Activated CD8-positive, alpha-beta T cell treated with anti-CD3 and anti-CD28 coated beads, Interleukin-2, amount 10 ng/mL, durations not matched to agents 7 days and 5 days (primary cell): ENCODE measurements at regions not wholly inside any gene's neighbourhood (a gene's known extent, or its start where the extent isn't known, plus 50 kb on each side); places are given as distances from the start of the nearest gene placed in this dataset.

Experiments
- ATAC-seq: fragments of 150-1000 bp; cut with Tn5 transposase; one replicate; pipeline ENCODE4 v1.10.0; 2021; ENCODE audit warnings: moderate library complexity
- CTCF ChIA-PET: fragments of 350-600 bp; sonication (Branson Sonifier 250); formaldehyde crosslinking; loops from one replicate; lab custom pipeline; 2021; ENCODE audit warnings: antibody characterized with exemption; lab: Charles Lee
- POLR2A ChIA-PET: fragments of 350-600 bp; sonication (Branson Sonifier 250); formaldehyde crosslinking; loops from one replicate; lab custom pipeline; 2021; ENCODE audit warnings: antibody characterized with exemption; lab: Charles Lee
- DNase-seq: peaks from one replicate; pipeline ENCODE4 v3.0.0-alpha.2; 2020
- H3K27ac Mint-ChIP-seq: one replicate; pipeline ENCODE4 v1.8.0; 2021; ENCODE audit warnings: mild to moderate bottlenecking, mixed read lengths
- H3K27me3 Mint-ChIP-seq: one replicate; pipeline ENCODE4 v1.8.0; 2021; ENCODE audit warnings: low read depth, mixed read lengths
- H3K36me3 Mint-ChIP-seq: one replicate; pipeline ENCODE4 v1.8.0; 2021; ENCODE audit warnings: low read depth, mixed read lengths
- H3K4me1 Mint-ChIP-seq: one replicate; pipeline ENCODE4 v1.8.0; 2021; ENCODE audit warnings: low read depth, mixed read lengths
- H3K4me3 Mint-ChIP-seq: one replicate; pipeline ENCODE4 v1.8.0; 2021; ENCODE audit warnings: mild to moderate bottlenecking, mixed read lengths
- H3K9me3 Mint-ChIP-seq: one replicate; pipeline ENCODE4 v1.8.0; 2022; ENCODE audit warnings: mixed read lengths; ENCODE audit not compliant: insufficient read depth

DNA sequence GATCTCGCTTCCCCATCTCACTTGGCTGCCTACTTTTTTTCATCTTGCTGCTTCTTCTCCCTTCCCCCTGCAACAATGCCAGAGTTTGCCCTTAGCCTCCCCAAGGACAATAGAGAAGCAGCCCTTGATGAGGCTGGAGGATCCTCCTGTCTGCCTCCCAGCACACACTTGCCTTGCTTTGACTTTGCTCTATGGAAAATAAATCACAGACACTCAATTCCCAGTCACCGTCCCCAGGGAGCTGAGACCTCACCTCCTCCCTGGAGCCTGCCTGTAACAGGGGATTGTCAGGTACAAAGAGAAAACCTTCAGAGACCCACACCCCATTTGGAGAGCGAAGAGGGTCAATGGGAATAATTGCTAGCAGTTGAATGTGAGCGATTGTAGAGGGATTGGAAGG is 242.1 kb upstream of the ZNF462 start:
- Mint-ChIP-seq H3K36me3 (no peaks in the 10 kb centered on the region), H3K27ac (no peak overlapping the region), H3K9me3 (no peaks in the 10 kb centered on the region), H3K27me3 (no peaks in the 10 kb centered on the region), H3K4me3 (no peak overlapping the region), H3K4me1 (no peaks in the 10 kb centered on the region)
- DNase-seq (no peak), ATAC-seq (no peak)
- ChIA-PET POLR2A (no interaction called here), CTCF (no interaction called here)

DNA sequence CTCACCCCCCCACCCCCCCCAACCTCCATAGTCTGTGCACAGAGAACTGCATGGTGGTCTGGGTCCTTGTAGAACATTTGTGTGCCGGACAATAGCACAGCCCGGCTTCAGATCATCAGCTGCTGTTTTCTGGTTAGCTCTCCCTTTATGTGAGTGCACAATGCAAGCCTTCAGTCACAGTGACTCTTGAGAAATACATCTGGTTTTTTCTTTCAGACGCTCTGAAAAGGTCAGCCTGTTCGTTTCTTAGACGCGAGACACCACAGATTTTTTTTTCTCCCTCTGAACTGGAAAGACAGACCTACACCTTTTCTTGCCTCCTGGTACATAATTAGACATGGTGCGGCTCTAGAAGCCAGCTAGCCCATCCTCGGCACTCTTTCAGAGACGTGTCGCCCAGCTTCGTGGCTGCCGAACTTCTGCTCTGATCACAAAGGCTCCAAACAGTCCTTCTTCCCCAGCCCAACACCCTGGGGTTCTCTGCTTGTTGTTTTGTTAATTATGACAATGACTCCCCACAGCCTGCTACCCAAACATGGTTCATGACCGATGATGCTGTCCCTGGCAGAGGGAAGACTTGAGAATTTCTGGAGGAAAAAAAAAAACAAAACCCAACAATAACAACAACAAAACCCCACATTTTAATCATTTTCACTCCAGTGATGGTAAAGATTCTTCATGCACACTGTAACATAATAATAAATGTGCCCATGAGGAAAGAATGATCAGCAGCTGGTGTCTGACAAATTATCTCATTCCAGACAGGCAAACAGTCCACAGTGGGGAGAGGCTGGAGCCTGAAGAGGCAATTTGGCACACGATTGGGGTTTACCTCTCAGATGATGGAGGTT is 241.4 kb upstream of the ZNF462 start:
- Mint-ChIP-seq H3K27me3 (no peaks in the 10 kb centered on the region), H3K4me3 (no peak overlapping the region), H3K36me3 (no peaks in the 10 kb centered on the region), H3K4me1 (no peaks in the 10 kb centered on the region), H3K9me3 (no peaks in the 10 kb centered on the region), H3K27ac (no peak overlapping the region)
- DNase-seq (no peak), ATAC-seq (no peak)
- ChIA-PET POLR2A (no interaction called here), CTCF (no interaction called here)

DNA sequence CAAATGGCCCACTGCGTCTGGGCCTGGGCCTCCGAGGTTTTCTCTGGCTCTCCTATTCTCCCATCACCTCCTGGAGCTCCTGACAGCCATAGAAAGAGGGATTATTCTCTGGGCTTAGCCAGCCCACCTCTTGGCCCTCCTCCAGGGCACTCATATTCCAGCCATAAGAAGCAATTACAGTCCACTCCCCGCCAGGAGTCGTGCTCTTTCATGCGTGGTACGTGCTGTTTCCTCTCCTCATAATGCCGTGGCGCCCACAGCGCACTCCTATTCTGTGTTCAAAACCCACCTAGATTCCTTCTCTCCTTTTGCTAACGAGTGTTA is 240.8 kb upstream of the ZNF462 start:
- no peaks in the 10 kb centered on the region for H3K4me1 Mint-ChIP-seq
- no peaks in the 10 kb centered on the region for H3K27me3 Mint-ChIP-seq
- H3K9me3 Mint-ChIP-seq = no peaks in the 10 kb centered on the region
- ChIA-PET POLR2A (no interaction called here), CTCF (no interaction called here)
- H3K27ac Mint-ChIP-seq = no peak overlapping the region
- ATAC-seq = no peak
- no peak for DNase-seq
- H3K36me3 Mint-ChIP-seq = no peaks in the 10 kb centered on the region
- H3K4me3 Mint-ChIP-seq = no peak overlapping the region

DNA sequence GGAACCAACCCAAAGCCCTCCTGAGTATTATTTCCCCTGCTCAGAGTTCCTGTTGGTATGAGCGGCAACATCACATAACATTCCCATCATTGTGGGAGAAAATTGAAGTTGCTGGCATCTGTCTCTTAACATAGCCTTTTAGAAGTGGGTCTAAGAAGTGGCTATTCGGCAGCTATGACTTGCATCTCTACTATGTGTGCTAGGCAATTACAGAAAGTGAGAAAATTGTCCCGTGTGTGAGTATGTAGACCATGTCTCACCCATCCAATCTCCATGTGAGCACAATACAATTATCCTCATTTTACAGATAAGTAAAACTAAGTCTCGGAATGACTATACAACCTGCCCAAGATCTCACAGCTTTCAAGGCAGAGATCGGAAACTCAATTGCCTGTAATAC is 239.4 kb upstream of the ZNF462 start:
- Mint-ChIP-seq H3K4me3 (no peak overlapping the region), H3K27me3 (no peaks in the 10 kb centered on the region), H3K9me3 (no peaks in the 10 kb centered on the region), H3K27ac (no peak overlapping the region), H3K36me3 (no peaks in the 10 kb centered on the region), H3K4me1 (no peaks in the 10 kb centered on the region)
- no peak for ATAC-seq
- CTCF ChIA-PET = no interaction called here
- POLR2A ChIA-PET = no interaction called here
- DNase-seq = no peak

DNA sequence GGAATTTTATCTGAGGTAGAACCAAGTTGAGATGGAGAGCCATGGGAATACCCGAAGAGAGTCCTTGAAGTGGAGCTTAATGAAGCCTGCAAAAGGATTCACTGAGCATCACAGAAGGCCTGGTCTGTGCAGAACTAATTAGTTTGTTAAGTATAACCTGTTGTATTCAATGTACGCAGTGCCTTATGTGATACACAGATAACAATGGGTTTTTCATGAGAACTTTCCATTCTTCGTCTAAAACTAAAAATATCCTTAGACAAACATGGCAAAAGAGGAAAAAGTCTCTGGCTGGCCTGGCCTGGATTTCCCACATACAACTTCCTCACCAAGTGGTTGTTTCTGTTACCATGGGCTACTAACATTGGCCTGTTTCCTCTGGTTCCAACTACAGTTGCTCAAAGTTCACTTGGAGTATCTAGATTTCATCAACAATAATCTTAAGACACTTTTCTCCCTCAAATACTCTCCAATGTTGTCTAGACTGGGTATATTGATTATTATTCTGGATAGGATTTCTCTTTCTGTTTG is 237.6 kb upstream of the ZNF462 start:
- POLR2A ChIA-PET = no interaction called here
- CTCF ChIA-PET = no interaction called here
- Mint-ChIP-seq H3K9me3 (no peaks in the 10 kb centered on the region), H3K27ac (no peak overlapping the region), H3K27me3 (no peaks in the 10 kb centered on the region), H3K4me1 (no peaks in the 10 kb centered on the region), H3K4me3 (no peak overlapping the region), H3K36me3 (no peaks in the 10 kb centered on the region)
- no peak for ATAC-seq
- no peak for DNase-seq

DNA sequence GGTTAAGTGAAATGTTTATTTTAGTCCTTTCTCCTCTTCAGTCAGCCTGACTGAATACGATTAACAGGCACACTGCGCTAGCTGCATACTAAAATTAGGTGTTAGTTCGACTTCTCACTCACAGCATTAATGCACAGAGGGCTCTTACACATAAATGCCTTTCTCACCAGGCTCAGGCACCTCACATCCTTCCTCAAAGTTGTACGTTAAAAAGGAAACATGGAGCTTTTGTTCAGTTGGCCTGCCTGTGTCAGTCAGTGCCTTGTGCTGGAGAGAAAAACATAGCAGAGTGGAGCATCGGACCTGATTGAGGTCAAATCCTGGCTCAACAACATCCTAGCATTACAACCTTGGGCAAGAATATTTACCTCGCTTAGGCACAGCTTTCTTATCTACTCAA is 236.0 kb upstream of the ZNF462 start:
- DNase-seq = no peak
- Mint-ChIP-seq H3K27ac (no peak overlapping the region), H3K27me3 (no peaks in the 10 kb centered on the region), H3K4me1 (no peaks in the 10 kb centered on the region), H3K36me3 (no peaks in the 10 kb centered on the region), H3K9me3 (no peaks in the 10 kb centered on the region), H3K4me3 (no peak overlapping the region)
- CTCF ChIA-PET = no interaction called here
- POLR2A ChIA-PET = no interaction called here
- no peak for ATAC-seq

DNA sequence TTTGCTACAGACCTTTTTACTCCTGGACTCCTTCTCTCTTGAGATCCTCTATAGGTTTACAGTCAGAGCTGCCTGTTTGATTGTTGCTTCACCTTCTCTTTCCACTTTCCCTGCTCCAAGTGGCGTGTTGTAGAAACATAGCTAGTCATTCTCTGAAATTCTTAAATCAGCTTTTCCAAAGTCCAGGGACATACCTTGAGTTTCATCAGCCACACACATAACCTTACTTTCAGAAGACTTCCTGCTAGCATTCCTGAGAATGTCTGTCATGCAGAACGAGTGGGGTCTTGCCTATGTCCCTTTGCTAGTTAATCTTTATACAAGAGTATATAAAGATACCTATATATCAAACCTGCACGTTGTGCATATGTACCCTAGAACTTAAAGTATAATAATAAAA is 230.3 kb upstream of the ZNF462 start:
- ATAC-seq (no peak), DNase-seq (no peak)
- H3K27me3 Mint-ChIP-seq = no peaks in the 10 kb centered on the region
- no peaks in the 10 kb centered on the region for H3K4me1 Mint-ChIP-seq
- no peak overlapping the region for H3K27ac Mint-ChIP-seq
- ChIA-PET POLR2A (no interaction called here), CTCF (no interaction called here)
- H3K9me3 Mint-ChIP-seq = no peaks in the 10 kb centered on the region
- H3K4me3 Mint-ChIP-seq = no peak overlapping the region
- no peaks in the 10 kb centered on the region for H3K36me3 Mint-ChIP-seq

DNA sequence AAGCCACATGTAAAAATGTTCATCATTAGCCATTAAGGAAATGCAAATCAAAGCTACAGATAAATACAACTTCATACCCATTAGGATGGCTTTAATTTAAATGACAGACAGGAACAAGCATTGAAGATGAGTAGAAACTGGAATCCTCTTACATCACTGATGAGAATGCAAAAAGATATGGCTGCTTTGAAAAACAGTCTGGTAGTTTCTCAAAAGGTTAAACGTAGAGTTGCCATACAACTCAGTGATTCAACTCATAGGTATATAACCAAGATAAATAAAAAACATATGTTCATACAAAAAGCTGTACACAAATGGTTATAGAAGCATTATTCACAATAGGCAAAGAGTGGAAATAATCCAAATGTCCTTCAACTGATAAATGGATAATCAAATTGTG is 228.8 kb upstream of the ZNF462 start:
- H3K4me3 Mint-ChIP-seq = no peak overlapping the region
- ATAC-seq (no peak), DNase-seq (no peak)
- H3K4me1 Mint-ChIP-seq = no peaks in the 10 kb centered on the region
- ChIA-PET POLR2A (no interaction called here), CTCF (no interaction called here)
- no peaks in the 10 kb centered on the region for H3K9me3 Mint-ChIP-seq
- H3K27ac Mint-ChIP-seq = no peak overlapping the region
- H3K27me3 Mint-ChIP-seq = no peaks in the 10 kb centered on the region
- H3K36me3 Mint-ChIP-seq = no peaks in the 10 kb centered on the region

DNA sequence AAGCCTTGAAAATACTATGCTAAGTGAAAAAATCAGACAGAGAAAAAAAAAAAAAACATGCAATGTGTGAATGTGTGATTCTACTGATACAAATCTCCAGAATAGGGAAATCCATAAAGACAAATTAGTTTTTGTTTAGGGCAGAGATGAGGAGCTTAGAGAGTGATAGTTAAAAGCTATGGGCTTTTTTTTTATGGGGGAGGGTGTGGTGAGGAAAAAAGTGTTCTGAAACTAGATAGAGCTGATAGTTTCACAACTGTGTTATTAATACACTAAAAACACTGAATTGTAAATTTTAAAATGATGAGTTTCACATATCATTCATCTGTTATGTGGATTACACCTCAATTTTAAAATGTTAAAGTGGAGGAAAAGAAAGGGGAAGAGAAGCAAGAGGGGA is 228.3 kb upstream of the ZNF462 start:
- CTCF ChIA-PET = no interaction called here
- POLR2A ChIA-PET = no interaction called here
- H3K27me3 Mint-ChIP-seq = no peaks in the 10 kb centered on the region
- no peaks in the 10 kb centered on the region for H3K9me3 Mint-ChIP-seq
- no peak for DNase-seq
- no peak for ATAC-seq
- H3K4me3 Mint-ChIP-seq = no peak overlapping the region
- no peaks in the 10 kb centered on the region for H3K4me1 Mint-ChIP-seq
- H3K27ac Mint-ChIP-seq = no peak overlapping the region
- no peaks in the 10 kb centered on the region for H3K36me3 Mint-ChIP-seq

DNA sequence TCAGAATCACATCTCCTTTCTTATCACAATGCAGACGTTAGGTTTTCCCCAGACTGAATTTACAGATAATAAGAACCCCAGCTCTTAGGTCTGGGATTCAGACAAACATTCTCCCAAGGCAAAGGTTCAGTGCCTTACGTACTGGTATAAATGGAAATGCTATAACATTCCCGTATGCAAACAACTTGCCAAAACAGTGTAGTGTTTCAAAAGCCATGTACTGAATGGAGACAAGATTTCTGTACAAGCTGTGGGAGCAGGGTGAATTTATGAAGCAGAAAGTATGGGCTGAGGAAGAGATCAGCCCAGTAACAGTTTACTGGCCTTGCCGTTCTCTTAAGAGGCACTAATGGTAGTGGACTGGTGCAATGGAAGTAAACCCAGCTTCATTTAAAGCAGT is 225.5 kb upstream of the ZNF462 start:
- POLR2A ChIA-PET = interaction anchor here (0.6 kb wide), 1 partner anchor 506 kb away, joined by 7 read pairs; no protein-coding TSS in a partner anchor
- H3K27ac Mint-ChIP-seq = no peak overlapping the region
- no peaks in the 10 kb centered on the region for H3K36me3 Mint-ChIP-seq
- H3K4me1 Mint-ChIP-seq = no peaks in the 10 kb centered on the region
- CTCF ChIA-PET = no interaction called here
- H3K9me3 Mint-ChIP-seq = peaks cover 3% of the 10 kb centered on the region
- ATAC-seq = no peak
- H3K27me3 Mint-ChIP-seq = no peaks in the 10 kb centered on the region
- DNase-seq = no peak
- H3K4me3 Mint-ChIP-seq = no peak overlapping the region

DNA sequence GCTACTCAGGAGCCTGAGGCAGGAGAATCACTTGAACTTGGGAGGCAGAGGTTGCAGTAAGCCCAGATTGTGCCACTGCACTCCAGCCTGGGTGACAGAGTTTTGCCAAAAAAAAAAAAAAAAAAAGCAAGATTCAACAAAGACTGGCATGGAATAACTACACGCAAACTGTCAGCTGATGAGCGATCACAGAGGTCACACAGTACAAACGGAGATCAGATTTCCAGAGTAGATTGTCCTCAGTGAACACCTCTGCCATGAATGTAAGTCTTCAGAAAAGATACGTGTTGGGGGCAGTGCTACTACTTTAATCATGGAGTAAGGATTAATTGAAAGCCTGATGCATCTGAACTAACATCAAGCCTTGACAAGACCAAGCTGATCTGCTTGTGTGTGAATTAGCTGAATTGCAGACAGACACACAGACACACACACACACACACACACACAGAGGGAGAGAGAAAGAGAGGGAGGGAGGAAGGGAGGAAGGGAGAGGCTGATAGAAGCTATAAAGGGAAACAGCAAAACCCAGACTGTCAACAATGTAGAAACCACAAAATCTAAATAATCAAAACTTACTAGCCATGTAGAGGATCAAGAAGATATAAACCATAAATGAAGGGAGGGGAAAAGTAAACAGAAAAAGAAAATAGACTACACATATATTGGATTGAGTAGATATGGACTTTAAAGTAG is 222.9 kb upstream of the ZNF462 start:
- no peak overlapping the region for H3K27ac Mint-ChIP-seq
- H3K36me3 Mint-ChIP-seq = no peaks in the 10 kb centered on the region
- H3K9me3 Mint-ChIP-seq = peaks cover 5% of the 10 kb centered on the region
- CTCF ChIA-PET = no interaction called here
- no peak for ATAC-seq
- no peak overlapping the region for H3K4me3 Mint-ChIP-seq
- no peaks in the 10 kb centered on the region for H3K27me3 Mint-ChIP-seq
- no peak for DNase-seq
- POLR2A ChIA-PET = no interaction called here
- H3K4me1 Mint-ChIP-seq = no peaks in the 10 kb centered on the region

DNA sequence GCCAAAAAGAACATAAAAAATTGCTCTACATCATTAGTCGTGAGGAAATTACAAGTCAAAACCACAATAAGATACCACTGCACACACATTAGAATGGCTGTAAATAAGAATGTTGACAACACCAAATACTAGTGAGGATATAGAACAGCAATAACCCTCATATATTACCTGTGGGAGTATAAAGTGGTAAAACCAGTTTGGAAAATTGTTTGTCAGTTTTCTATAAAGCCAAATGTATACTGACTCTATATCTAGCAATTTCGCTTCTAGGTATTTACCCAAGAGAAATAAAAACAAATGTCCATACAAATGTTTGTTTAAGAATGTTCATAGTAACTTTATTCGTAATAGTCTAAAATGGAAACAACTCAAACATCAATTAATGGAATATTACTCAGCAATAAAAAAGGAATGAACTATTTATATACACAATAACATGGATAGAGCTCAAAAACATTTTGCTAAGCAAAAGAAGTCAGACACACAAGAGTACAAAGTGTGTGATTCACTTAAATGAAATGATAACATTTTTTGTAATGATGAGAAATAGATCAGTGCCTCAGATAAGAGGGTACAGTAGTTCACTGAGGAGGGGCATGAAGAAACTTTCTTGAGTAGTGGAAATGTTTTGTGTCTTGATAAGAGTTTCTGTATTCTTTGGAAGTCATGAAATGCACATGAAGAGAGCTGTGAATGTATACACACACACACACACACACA is 219.6 kb upstream of the ZNF462 start:
- ATAC-seq (no peak), DNase-seq (no peak)
- no peak overlapping the region for H3K27ac Mint-ChIP-seq
- H3K9me3 Mint-ChIP-seq = peaks cover 8% of the 10 kb centered on the region
- ChIA-PET CTCF (no interaction called here), POLR2A (no interaction called here)
- no peak overlapping the region for H3K4me3 Mint-ChIP-seq
- no peaks in the 10 kb centered on the region for H3K36me3 Mint-ChIP-seq
- H3K27me3 Mint-ChIP-seq = no peaks in the 10 kb centered on the region
- H3K4me1 Mint-ChIP-seq = no peaks in the 10 kb centered on the region
